ENCODE measurements at regions not wholly inside any gene's neighbourhood (a gene's known extent, or its start where the extent isn't known, plus 50 kb on each side); places are given as distances from the start of the nearest gene placed in this dataset.

DNA sequence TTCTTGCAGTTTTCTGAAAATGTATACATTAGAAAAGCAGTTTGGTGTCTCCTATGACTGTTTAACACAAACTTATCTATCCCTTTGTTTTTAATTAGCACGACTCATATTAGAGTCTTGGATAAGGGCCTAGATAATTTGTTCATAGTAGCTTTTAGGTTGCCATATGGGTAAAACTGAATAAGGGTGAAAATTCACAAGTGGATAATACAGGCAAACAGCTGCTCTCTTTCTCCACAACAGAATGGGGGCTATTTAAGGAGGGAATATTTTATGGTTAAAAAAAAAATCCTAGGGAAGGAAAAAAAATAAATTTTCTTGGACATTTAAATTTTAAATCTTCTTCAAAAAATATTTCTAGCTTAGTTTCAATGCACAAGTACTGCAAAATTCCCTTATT is 1416.1 kb downstream of the GATA3 start:
- TF ChIP-seq, protein P1, sequence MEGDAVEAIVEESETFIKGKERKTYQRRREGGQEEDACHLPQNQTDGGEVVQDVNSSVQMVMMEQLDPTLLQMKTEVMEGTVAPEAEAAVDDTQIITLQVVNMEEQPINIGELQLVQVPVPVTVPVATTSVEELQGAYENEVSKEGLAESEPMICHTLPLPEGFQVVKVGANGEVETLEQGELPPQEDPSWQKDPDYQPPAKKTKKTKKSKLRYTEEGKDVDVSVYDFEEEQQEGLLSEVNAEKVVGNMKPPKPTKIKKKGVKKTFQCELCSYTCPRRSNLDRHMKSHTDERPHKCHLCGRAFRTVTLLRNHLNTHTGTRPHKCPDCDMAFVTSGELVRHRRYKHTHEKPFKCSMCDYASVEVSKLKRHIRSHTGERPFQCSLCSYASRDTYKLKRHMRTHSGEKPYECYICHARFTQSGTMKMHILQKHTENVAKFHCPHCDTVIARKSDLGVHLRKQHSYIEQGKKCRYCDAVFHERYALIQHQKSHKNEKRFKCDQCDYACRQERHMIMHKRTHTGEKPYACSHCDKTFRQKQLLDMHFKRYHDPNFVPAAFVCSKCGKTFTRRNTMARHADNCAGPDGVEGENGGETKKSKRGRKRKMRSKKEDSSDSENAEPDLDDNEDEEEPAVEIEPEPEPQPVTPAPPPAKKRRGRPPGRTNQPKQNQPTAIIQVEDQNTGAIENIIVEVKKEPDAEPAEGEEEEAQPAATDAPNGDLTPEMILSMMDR (IDR thresholded peaks at IDR 0.05; ENCODE audit: low read length, missing control alignments) = no peak
- no peak overlapping the region for H3K4me3 ChIP-seq (replicated peaks; ENCODE audit: low read depth, low read length)
- no peak for DNase-seq (ENCODE audit: low read depth)

DNA sequence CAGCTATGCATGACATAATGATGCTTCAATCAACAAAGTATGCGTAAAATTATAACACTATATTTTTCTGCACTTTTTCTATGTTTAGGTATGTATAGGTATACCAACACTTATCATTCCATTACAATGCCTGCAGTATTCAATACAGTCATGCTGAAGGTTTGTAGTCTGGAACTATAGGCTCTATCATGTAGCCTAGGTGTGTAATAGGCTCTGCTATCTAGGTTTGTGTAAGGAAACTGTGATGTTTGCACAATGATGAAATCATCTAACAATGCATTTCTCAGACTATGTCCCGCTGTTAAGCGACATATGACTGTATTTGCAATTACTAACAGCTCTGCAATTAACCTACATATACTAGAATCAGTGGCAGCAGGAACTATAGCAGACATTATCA is 1447.5 kb downstream of the GATA3 start:
- TF ChIP-seq, protein P1 (IDR thresholded peaks at IDR 0.05; ENCODE audit: low read length, missing control alignments) = no peak

DNA sequence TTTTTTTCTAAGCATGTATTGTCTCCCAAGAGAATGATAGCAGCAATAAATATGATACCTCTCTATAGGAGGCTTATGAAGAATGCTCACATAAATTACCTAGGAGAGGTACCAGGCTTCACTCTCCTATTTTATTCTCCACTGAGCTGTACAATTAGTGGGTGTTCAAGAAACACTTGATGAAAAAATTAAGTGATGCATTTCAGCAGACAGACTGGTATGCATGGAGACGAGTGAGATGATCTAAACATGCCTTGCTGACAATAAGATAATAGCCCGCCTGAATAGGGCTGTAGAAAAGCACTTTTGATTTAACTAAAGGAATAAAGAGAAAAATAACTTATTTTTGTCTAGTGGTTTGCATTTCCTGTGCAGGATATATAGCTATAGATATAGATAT is 1449.7 kb downstream of the GATA3 start:
- H3K4me3 ChIP-seq (replicated peaks; ENCODE audit: low read depth, low read length) = no peak overlapping the region
- no peak for DNase-seq (ENCODE audit: low read depth)
- TF ChIP-seq, protein P1 (IDR thresholded peaks at IDR 0.05; ENCODE audit: low read length, missing control alignments) = no peak

More for the DNA sequence above, 1447.5 kb downstream of the GATA3 start:
- DNase-seq (ENCODE audit: low read depth) = no peak
- no peak overlapping the region for H3K4me3 ChIP-seq (replicated peaks; ENCODE audit: low read depth, low read length)

DNA sequence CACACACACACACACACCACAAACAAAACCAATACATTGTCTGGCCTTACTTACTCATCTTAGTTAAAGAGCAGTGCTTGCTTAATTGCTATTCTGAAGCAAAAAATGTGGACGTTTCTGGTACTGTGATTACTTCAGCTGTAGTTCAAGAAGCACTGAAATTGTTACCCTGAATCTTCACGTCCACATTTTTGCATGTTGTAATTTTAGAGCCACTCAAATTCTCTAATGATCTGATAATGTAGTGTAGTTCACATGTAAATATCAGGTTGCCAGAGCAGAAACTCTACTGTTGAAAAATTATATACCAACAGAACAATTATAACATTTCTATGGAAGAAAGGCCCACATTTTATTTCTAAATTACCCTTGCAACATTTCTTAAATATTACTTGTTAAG is 1451.1 kb downstream of the GATA3 start:
- TF ChIP-seq, protein P1 (IDR thresholded peaks at IDR 0.05; ENCODE audit: low read length, missing control alignments) = no peak
- H3K4me3 ChIP-seq (replicated peaks; ENCODE audit: low read depth, low read length) = no peak overlapping the region
- DNase-seq (ENCODE audit: low read depth) = no peak

DNA sequence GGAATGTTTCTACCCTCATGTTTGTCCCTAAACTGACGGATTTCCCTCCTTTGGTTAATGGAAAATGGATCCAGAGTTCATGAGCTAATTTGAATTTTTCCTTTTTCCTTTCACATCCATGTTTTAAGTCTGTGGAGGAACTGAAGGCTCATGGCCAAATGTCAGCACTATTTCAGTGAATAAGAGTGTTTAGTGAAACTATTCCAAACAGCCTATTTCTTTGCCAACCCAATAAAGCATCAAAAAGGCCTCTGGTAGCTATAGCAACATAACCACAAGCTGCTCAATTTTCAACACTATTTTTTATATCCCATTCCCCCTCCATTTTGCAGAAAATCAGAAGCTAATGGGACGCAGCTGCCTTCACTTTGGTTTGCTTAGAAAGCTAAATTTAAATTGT is 1454.1 kb downstream of the GATA3 start:
- no peak for DNase-seq (ENCODE audit: low read depth)
- TF ChIP-seq, protein P1 (IDR thresholded peaks at IDR 0.05; ENCODE audit: low read length, missing control alignments) = no peak
- H3K4me3 ChIP-seq (replicated peaks; ENCODE audit: low read depth, low read length) = no peak overlapping the region

DNA sequence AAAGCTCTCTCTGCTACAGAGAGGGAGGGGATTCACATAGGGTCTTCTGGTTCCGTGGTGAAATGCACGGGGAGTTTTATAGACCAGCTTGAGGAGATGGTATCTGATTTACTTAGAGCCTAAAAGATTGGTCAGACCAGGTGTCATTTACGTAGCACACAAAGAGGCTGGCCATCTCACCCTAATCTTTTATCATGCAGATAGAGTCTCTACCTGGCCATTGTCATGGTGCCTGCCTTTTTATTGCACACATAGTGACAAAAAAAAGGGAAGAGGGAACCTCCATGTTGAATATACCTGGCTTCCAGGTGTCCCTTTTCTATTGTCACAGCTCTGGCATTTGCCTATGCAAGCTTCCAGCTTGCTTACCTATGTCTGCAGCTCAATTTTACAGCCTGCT is 1456.1 kb downstream of the GATA3 start:
- no peak overlapping the region for H3K4me3 ChIP-seq (replicated peaks; ENCODE audit: low read depth, low read length)
- no peak for DNase-seq (ENCODE audit: low read depth)
- TF ChIP-seq, protein P1 (IDR thresholded peaks at IDR 0.05; ENCODE audit: low read length, missing control alignments) = no peak

DNA sequence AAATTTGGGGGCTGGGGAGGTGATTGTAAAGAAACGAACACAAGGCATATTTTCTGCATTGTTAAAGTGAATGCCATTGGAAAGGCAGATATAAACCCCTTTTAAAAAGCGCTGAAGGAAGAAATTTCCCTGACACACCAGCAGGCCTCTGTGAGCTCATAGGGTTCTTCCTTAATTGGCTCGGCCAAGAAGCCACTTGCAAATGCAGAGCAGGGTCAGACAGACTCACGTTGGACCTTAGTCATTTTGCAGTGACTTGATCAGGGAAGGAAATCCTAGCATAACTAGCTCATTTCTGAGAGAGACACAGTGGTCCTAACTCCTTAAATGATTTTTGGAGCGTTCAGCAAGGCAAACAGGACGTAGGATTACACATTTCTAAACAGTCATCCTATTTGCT is 1461.4 kb downstream of the GATA3 start:
- DNase-seq (ENCODE audit: low read depth) = no peak
- TF ChIP-seq, protein P1 (IDR thresholded peaks at IDR 0.05; ENCODE audit: low read length, missing control alignments) = no peak

More for the DNA sequence above, 1461.4 kb downstream of the GATA3 start:
- H3K4me3 ChIP-seq (replicated peaks; ENCODE audit: low read depth, low read length) = no peak overlapping the region
